ENCODE measurements at regions not wholly inside any gene's neighbourhood (a gene's known extent, or its start where the extent isn't known, plus 50 kb on each side); places are given as distances from the start of the nearest gene placed in this dataset.

- TF ChIP-seq ISL1 (CRISPR knock-in tag; IDR thresholded peaks at IDR 0.05) (no peak), TSHZ2 (CRISPR knock-in tag; IDR thresholded peaks at IDR 0.05) (no peak), PATZ1 (CRISPR knock-in tag; IDR thresholded peaks at IDR 0.05; ENCODE audit: borderline replicate concordance) (no peak), OSR1 (CRISPR knock-in tag; IDR thresholded peaks at IDR 0.05) (no peak), ESRRG (CRISPR knock-in tag; IDR thresholded peaks at IDR 0.05) (no peak), ZFP30 (CRISPR knock-in tag; IDR thresholded peaks at IDR 0.05) (no peak), ARNTL (CRISPR knock-in tag; IDR thresholded peaks at IDR 0.05; ENCODE audit: borderline replicate concordance, low read depth) (no peak)
- TF ChIP-seq, protein P1, sequence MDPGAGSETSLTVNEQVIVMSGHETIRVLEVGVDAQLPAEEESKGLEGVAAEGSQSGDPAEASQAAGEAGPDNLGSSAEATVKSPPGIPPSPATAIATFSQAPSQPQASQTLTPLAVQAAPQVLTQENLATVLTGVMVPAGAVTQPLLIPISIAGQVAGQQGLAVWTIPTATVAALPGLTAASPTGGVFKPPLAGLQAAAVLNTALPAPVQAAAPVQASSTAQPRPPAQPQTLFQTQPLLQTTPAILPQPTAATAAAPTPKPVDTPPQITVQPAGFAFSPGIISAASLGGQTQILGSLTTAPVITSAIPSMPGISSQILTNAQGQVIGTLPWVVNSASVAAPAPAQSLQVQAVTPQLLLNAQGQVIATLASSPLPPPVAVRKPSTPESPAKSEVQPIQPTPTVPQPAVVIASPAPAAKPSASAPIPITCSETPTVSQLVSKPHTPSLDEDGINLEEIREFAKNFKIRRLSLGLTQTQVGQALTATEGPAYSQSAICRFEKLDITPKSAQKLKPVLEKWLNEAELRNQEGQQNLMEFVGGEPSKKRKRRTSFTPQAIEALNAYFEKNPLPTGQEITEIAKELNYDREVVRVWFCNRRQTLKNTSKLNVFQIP (CRISPR knock-in tag; IDR thresholded peaks at IDR 0.05; ENCODE audit: borderline replicate concordance, low read depth), result no peak
Measured at GRCh38 chr5:101047181-101047580, 144.1 kb upstream of the ST8SIA4 start.
